ENCODE measurements at regions not wholly inside any gene's neighbourhood (a gene's known extent, or its start where the extent isn't known, plus 50 kb on each side); places are given as distances from the start of the nearest gene placed in this dataset.

GRCh38 chr2:120445449-120446143 lies 99.7 kb downstream of the INHBB start:
- no peaks in the 10 kb centered on the region for H3F3A ChIP-seq (ENCODE audit: insufficient read depth, low read length)
- peaks cover 16% of the 10 kb centered on the region; the same call in 1 of the 2 replicates for H3K27me3 ChIP-seq (replicated peaks; ENCODE audit: insufficient read depth, low read length)
- H3K9me2 ChIP-seq (replicated peaks; ENCODE audit: insufficient read depth, low read length) = no peaks in the 10 kb centered on the region
- no peak for DNase-seq
- no peaks in the 10 kb centered on the region for H4K20me1 ChIP-seq (ENCODE audit: insufficient read depth, low read length)
- H3K36me3 ChIP-seq (replicated peaks; ENCODE audit: insufficient read depth, low read length) = no peaks in the 10 kb centered on the region
- H3K9me3 ChIP-seq (replicated peaks; ENCODE audit: insufficient read depth, low read length) = no peaks in the 10 kb centered on the region
- H3K4me1 ChIP-seq (ENCODE audit: low read length) = no peaks in the 10 kb centered on the region
- no peak for TF ChIP-seq EZH2 (optimal IDR thresholded peaks at IDR 0.05; ENCODE audit: low read depth, low read length)
- no peak for TF ChIP-seq CTCF (IDR thresholded peaks at IDR 0.05; ENCODE audit: low read length)
- no peak for TF ChIP-seq EZH2phosphoT487 (IDR thresholded peaks at IDR 0.05; ENCODE audit: low read length)
- no peak overlapping the region for H3K4me3 ChIP-seq (ENCODE audit: low read length)
- H3K4me2 ChIP-seq (ENCODE audit: low read depth, low read length) = no peak overlapping the region
- no peak overlapping the region for H2AFZ ChIP-seq (ENCODE audit: low read length)
- no peak overlapping the region for H3K27ac ChIP-seq (ENCODE audit: low read length)
- H3K79me2 ChIP-seq (ENCODE audit: low read length) = no peaks in the 10 kb centered on the region
- no peak overlapping the region for H3K9ac ChIP-seq (ENCODE audit: low read length)

GRCh38 chr2:120446236-120447126 lies 100.5 kb downstream of the INHBB start:
- Histone ChIP-seq H3K27me3 (replicated peaks; ENCODE audit: insufficient read depth, low read length) (peaks cover 13% of the 10 kb centered on the region; the same call in 1 of the 2 replicates), H3K36me3 (replicated peaks; ENCODE audit: insufficient read depth, low read length) (no peaks in the 10 kb centered on the region), H3K79me2 (ENCODE audit: low read length) (no peaks in the 10 kb centered on the region), H3K4me2 (ENCODE audit: low read depth, low read length) (no peak overlapping the region), H3K27ac (ENCODE audit: low read length) (no peak overlapping the region), H3K9me3 (replicated peaks; ENCODE audit: insufficient read depth, low read length) (no peaks in the 10 kb centered on the region), H3K9me2 (replicated peaks; ENCODE audit: insufficient read depth, low read length) (no peaks in the 10 kb centered on the region), H3K9ac (ENCODE audit: low read length) (no peak overlapping the region), H4K20me1 (ENCODE audit: insufficient read depth, low read length) (no peaks in the 10 kb centered on the region), H3F3A (ENCODE audit: insufficient read depth, low read length) (no peaks in the 10 kb centered on the region), H3K4me1 (ENCODE audit: low read length) (no peaks in the 10 kb centered on the region), H3K4me3 (ENCODE audit: low read length) (no peak overlapping the region), H2AFZ (ENCODE audit: low read length) (no peak overlapping the region)
- TF ChIP-seq CTCF (IDR thresholded peaks at IDR 0.05; ENCODE audit: low read length) (no peak), EZH2phosphoT487 (IDR thresholded peaks at IDR 0.05; ENCODE audit: low read length) (no peak), EZH2 (optimal IDR thresholded peaks at IDR 0.05; ENCODE audit: low read depth, low read length) (no peak)
- no peak for DNase-seq

- Histone ChIP-seq H3K27ac (ENCODE audit: low read length) (no peak overlapping the region), H3K4me2 (ENCODE audit: low read depth, low read length) (no peak overlapping the region), H3K27me3 (replicated peaks; ENCODE audit: insufficient read depth, low read length) (0 out of 2 replicates have a peak, but pooled peaks cover 6% of the 10 kb centered on the region), H3K9me2 (replicated peaks; ENCODE audit: insufficient read depth, low read length) (no peaks in the 10 kb centered on the region), H3K4me1 (ENCODE audit: low read length) (no peaks in the 10 kb centered on the region), H3K9me3 (replicated peaks; ENCODE audit: insufficient read depth, low read length) (no peaks in the 10 kb centered on the region), H3F3A (ENCODE audit: insufficient read depth, low read length) (no peaks in the 10 kb centered on the region), H3K79me2 (ENCODE audit: low read length) (no peaks in the 10 kb centered on the region), H3K36me3 (replicated peaks; ENCODE audit: insufficient read depth, low read length) (no peaks in the 10 kb centered on the region), H3K9ac (ENCODE audit: low read length) (no peak overlapping the region), H2AFZ (ENCODE audit: low read length) (no peak overlapping the region), H3K4me3 (ENCODE audit: low read length) (no peak overlapping the region), H4K20me1 (ENCODE audit: insufficient read depth, low read length) (no peaks in the 10 kb centered on the region)
- no peak for DNase-seq
- no peak for TF ChIP-seq EZH2 (optimal IDR thresholded peaks at IDR 0.05; ENCODE audit: low read depth, low read length)
- no peak for TF ChIP-seq CTCF (IDR thresholded peaks at IDR 0.05; ENCODE audit: low read length)
- no peak for TF ChIP-seq EZH2phosphoT487 (IDR thresholded peaks at IDR 0.05; ENCODE audit: low read length)
Measured at GRCh38 chr2:120447127-120447785, 101.3 kb downstream of the INHBB start.

All from MM.1S (cell line).